ENCODE measurements at regions not wholly inside any gene's neighbourhood (a gene's known extent, or its start where the extent isn't known, plus 50 kb on each side); places are given as distances from the start of the nearest gene placed in this dataset.

DNA sequence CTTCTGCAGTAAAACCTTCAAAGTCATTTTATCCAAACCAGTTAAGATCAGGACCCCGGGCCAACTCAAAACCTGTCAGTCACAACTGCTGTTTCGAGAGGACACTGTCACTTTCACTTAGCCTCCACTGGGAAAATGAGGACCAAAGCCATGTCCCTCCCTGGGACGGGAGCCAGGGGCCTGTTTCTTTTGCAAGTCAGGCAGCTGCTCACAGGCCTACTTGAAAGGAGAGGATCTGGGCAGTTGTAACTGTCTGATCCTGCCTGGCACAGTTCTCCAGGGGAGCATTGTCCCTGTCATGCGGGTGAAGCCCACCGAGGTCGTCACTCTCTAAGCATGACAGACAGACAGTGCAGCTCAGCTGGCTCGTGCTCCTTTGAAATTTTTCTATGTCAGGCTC lies 276.2 kb downstream of the NPIPA8 start:
- Histone ChIP-seq H3K27me3 (ENCODE audit: control insufficient read depth, low read length) (no peaks in the 10 kb centered on the region), H3K27ac (ENCODE audit: low read depth, low read length) (no peak overlapping the region), H3K4me3 (ENCODE audit: low read length) (no peak overlapping the region), H3K4me1 (ENCODE audit: control insufficient read depth, low read length) (no peaks in the 10 kb centered on the region), H3K36me3 (ENCODE audit: control insufficient read depth, low read length) (no peaks in the 10 kb centered on the region), H4K20me1 (ENCODE audit: control insufficient read depth, insufficient read depth, low read depth, low read length) (no peaks in the 10 kb centered on the region), H3K9me3 (ENCODE audit: control insufficient read depth, insufficient read depth, low read length) (no peaks in the 10 kb centered on the region), H3F3A (ENCODE audit: control insufficient read depth, insufficient read depth) (no peaks in the 10 kb centered on the region), H3K9me2 (replicated peaks; ENCODE audit: control insufficient read depth, low read length) (no peaks in the 10 kb centered on the region), H3K79me2 (ENCODE audit: control insufficient read depth, low read length) (no peaks in the 10 kb centered on the region), H3K4me2 (ENCODE audit: low read length) (no peak overlapping the region)
- TF ChIP-seq, protein P1, sequence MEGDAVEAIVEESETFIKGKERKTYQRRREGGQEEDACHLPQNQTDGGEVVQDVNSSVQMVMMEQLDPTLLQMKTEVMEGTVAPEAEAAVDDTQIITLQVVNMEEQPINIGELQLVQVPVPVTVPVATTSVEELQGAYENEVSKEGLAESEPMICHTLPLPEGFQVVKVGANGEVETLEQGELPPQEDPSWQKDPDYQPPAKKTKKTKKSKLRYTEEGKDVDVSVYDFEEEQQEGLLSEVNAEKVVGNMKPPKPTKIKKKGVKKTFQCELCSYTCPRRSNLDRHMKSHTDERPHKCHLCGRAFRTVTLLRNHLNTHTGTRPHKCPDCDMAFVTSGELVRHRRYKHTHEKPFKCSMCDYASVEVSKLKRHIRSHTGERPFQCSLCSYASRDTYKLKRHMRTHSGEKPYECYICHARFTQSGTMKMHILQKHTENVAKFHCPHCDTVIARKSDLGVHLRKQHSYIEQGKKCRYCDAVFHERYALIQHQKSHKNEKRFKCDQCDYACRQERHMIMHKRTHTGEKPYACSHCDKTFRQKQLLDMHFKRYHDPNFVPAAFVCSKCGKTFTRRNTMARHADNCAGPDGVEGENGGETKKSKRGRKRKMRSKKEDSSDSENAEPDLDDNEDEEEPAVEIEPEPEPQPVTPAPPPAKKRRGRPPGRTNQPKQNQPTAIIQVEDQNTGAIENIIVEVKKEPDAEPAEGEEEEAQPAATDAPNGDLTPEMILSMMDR (IDR thresholded peaks at IDR 0.05; ENCODE audit: low read depth, low read length, poor library complexity, severe bottlenecking) = no peak
- no peak for TF ChIP-seq EZH2phosphoT487 (IDR thresholded peaks at IDR 0.05; ENCODE audit: borderline replicate concordance, low read length)

DNA sequence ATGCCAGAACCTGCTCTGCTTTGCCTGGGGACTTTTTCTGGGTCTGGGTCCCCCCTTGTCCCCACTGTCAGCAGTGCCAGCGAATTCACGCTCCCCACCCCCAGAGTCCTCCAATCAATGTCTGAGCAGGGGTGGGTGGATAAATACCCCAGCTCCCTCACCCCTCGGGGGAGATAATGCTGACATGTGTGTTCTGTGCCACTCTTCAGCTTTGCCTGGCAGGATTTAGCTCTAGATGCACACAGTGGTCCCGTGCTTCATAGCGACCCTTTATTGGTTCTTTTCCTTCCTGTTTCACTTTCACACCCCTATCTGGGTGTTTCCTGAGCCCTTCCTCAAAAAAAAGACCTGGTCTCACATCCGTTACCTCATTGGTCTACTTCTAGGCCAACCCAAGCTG lies 277.0 kb downstream of the NPIPA8 start:
- no peaks in the 10 kb centered on the region for H3F3A ChIP-seq (ENCODE audit: control insufficient read depth, insufficient read depth)
- no peaks in the 10 kb centered on the region for H3K27me3 ChIP-seq (ENCODE audit: control insufficient read depth, low read length)
- H3K9me3 ChIP-seq (ENCODE audit: control insufficient read depth, insufficient read depth, low read length) = no peaks in the 10 kb centered on the region
- H3K9me2 ChIP-seq (replicated peaks; ENCODE audit: control insufficient read depth, low read length) = no peaks in the 10 kb centered on the region
- no peak overlapping the region for H3K4me2 ChIP-seq (ENCODE audit: low read length)
- no peak overlapping the region for H3K27ac ChIP-seq (ENCODE audit: low read depth, low read length)
- no peaks in the 10 kb centered on the region for H4K20me1 ChIP-seq (ENCODE audit: control insufficient read depth, insufficient read depth, low read depth, low read length)
- no peaks in the 10 kb centered on the region for H3K4me1 ChIP-seq (ENCODE audit: control insufficient read depth, low read length)
- TF ChIP-seq, protein P1 (IDR thresholded peaks at IDR 0.05; ENCODE audit: low read depth, low read length, poor library complexity, severe bottlenecking) = no peak
- H3K4me3 ChIP-seq (ENCODE audit: low read length) = no peak overlapping the region
- H3K36me3 ChIP-seq (ENCODE audit: control insufficient read depth, low read length) = no peaks in the 10 kb centered on the region
- no peaks in the 10 kb centered on the region for H3K79me2 ChIP-seq (ENCODE audit: control insufficient read depth, low read length)

- no peaks in the 10 kb centered on the region for H3K79me2 ChIP-seq (ENCODE audit: control insufficient read depth, low read length)
- no peak for TF ChIP-seq EZH2phosphoT487 (IDR thresholded peaks at IDR 0.05; ENCODE audit: borderline replicate concordance, low read length)
- TF ChIP-seq, protein P1 (IDR thresholded peaks at IDR 0.05; ENCODE audit: low read depth, low read length, poor library complexity, severe bottlenecking) = no peak
- no peak overlapping the region for H3K4me2 ChIP-seq (ENCODE audit: low read length)
These were observed 277.4 kb downstream of the NPIPA8 start for GRCh38 chr16:18059089-18059488.

GRCh38 chr16:18055411-18055916 lies 281.1 kb downstream of the NPIPA8 start:
- Histone ChIP-seq H3F3A (ENCODE audit: control insufficient read depth, insufficient read depth) (no peaks in the 10 kb centered on the region), H3K79me2 (ENCODE audit: control insufficient read depth, low read length) (no peaks in the 10 kb centered on the region)
- TF ChIP-seq, protein P1 (IDR thresholded peaks at IDR 0.05; ENCODE audit: low read depth, low read length, poor library complexity, severe bottlenecking) = no peak
- no peak for TF ChIP-seq EZH2phosphoT487 (IDR thresholded peaks at IDR 0.05; ENCODE audit: borderline replicate concordance, low read length)

More at GRCh38 chr16:18059089-18059488, 277.4 kb downstream of the NPIPA8 start:
- no peaks in the 10 kb centered on the region for H3F3A ChIP-seq (ENCODE audit: control insufficient read depth, insufficient read depth)
- H4K20me1 ChIP-seq (ENCODE audit: control insufficient read depth, insufficient read depth, low read depth, low read length) = no peaks in the 10 kb centered on the region
- no peak overlapping the region for H3K27ac ChIP-seq (ENCODE audit: low read depth, low read length)
- no peaks in the 10 kb centered on the region for H3K9me3 ChIP-seq (ENCODE audit: control insufficient read depth, insufficient read depth, low read length)
- no peaks in the 10 kb centered on the region for H3K9me2 ChIP-seq (replicated peaks; ENCODE audit: control insufficient read depth, low read length)
- H3K4me1 ChIP-seq (ENCODE audit: control insufficient read depth, low read length) = no peaks in the 10 kb centered on the region
- no peak overlapping the region for H3K4me3 ChIP-seq (ENCODE audit: low read length)
- no peaks in the 10 kb centered on the region for H3K36me3 ChIP-seq (ENCODE audit: control insufficient read depth, low read length)
- no peaks in the 10 kb centered on the region for H3K27me3 ChIP-seq (ENCODE audit: control insufficient read depth, low read length)

More at GRCh38 chr16:18055411-18055916, 281.1 kb downstream of the NPIPA8 start:
- no peaks in the 10 kb centered on the region for H4K20me1 ChIP-seq (ENCODE audit: control insufficient read depth, insufficient read depth, low read depth, low read length)
- no peaks in the 10 kb centered on the region for H3K9me2 ChIP-seq (replicated peaks; ENCODE audit: control insufficient read depth, low read length)
- H3K27me3 ChIP-seq (ENCODE audit: control insufficient read depth, low read length) = no peaks in the 10 kb centered on the region
- H3K36me3 ChIP-seq (ENCODE audit: control insufficient read depth, low read length) = no peaks in the 10 kb centered on the region
- H3K9me3 ChIP-seq (ENCODE audit: control insufficient read depth, insufficient read depth, low read length) = no peaks in the 10 kb centered on the region
- no peaks in the 10 kb centered on the region for H3K4me1 ChIP-seq (ENCODE audit: control insufficient read depth, low read length)
- H3K4me3 ChIP-seq (ENCODE audit: low read length) = no peak overlapping the region
- H3K27ac ChIP-seq (ENCODE audit: low read depth, low read length) = no peak overlapping the region
- H3K4me2 ChIP-seq (ENCODE audit: low read length) = no peak overlapping the region
